Fibroblast of skin of right biceps (primary cell): ENCODE measurements at regions not wholly inside any gene's neighbourhood (a gene's known extent, or its start where the extent isn't known, plus 50 kb on each side); places are given as distances from the start of the nearest gene placed in this dataset.
"Not testable (repeated sequence)": the region's sequence is repeated elsewhere in the genome, so short reads cannot be mapped to it uniquely, and the experiment has no call there.

Experiments
- DNase-seq: peaks from one replicate; pipeline ENCODE4 v3.0.0-alpha.2; 2013

DNA sequence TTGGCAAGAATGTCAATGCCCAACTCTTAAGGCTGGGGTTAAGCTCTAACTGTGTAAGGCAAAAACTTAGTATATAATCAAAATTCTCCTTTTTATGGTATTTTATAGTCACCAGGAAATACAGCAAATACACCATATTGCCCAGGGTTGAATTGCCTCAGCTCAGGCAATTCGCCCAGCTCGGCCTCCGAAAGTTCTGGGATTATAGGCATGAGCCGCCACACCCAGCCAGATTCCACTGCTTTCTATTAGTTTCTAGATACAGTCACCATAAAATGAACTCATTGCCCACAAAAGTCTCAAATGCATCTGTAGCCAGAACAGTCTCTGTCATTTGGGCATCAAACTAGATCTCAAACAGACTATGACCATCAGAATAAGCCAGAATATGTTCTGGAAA is 238.7 kb upstream of the TOX3 start:
- no peak for DNase-seq

DNA sequence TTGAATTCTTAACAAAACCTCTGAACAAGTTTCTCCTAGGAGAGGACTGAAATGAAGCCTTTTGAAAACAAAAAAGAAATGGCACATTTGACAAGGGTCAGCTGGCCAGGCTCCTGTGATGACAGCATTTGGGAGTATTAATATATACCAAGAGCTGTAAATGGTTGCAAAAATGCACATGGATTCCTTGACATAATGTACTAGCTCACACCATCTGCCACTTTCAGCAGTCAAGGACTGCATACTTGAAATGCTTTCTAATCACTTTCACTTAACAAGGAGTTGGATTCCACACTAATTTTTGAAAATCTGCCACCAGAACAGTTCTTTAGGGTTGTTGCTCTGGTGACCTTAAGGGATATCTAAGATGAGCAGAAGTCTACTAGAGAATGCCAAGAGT is 236.7 kb upstream of the TOX3 start:
- DNase-seq: no peak

DNA sequence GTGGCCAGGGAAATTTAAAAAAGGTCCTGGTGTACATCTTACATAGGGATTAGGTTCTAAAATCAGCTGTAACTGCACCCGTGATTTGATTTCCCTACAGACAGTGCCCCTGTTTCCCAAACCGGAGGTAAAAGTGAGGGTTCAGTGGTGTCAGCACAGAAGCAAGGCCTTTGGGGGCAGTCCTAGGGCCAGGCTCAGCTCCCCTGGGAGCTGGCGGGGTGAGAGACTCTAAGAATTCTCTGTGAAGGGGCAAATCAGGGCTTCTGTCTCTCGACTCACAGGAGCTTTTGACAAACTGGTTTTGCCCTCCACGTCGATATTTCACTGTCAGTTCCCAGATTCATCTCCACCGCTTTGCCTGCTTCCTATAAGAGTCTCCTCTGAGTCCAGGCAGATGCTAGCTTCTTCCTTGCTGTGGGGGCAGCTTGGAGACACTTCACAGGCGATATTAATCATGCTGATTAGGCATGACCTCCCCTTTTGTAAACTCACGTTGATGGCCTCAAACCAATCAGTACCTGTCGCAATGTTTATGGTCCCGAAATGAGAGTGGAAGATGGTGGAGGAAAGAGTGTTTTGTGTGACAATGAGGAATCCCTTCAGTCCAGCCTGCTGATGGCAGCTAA is 234.2 kb upstream of the TOX3 start:
- DNase-seq: no peak

DNA sequence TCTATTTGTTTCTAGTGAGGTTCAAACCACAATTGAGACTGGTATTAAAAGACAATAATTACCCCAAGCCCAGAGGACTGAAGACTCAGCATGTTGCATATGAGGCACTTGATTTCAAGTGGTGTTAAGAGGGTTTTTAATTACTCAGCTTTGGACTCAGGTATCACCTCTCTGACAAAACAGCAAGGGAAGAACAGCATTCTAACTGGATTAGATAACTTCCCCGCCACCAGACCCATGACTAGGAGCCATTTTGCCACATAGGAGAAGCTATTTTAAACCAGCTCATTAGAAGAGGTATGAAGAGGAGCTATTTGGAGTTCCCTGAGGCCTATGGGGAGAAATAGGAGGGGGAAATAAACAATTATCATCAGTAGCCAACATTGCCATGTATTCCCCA is 226.1 kb upstream of the TOX3 start:
- DNase-seq: no peak

DNA sequence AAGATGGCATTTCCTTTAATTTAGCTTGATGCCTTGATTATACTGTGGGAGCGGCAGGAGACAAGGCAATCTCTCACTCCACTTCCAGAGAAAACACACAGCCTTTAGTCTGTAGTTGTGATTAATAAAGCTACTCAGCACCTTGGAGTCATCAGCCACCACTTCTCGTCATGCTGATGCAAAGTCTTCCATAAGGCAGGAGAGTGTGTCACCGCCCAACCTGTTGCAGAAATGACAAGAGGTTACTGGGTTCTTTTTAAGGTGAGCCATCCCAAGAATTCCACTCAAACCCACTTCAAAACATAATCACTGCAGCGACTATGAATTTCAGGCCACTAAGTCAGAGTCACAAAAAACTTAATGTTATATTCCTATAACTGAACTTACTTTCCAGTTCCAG is 223.9 kb upstream of the TOX3 start:
- DNase-seq: no peak

DNA sequence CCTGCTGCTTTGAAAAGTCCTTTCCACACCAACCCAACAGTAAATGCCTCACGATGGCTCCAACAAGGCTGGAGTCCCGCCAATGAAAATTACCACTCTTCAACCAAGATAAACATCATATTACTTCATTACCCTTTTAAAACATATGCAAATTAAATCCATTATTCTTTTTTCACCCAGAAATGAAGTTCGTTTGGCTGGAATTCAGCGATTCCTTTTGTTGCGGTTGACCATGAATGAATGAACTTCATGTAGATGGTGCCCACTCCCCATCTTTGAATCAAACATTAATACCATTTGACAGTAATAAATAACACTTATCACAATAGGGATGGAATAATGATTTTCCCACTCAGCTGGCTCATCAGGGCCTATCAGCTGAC is 211.5 kb upstream of the TOX3 start:
- DNase-seq: no peak

DNA sequence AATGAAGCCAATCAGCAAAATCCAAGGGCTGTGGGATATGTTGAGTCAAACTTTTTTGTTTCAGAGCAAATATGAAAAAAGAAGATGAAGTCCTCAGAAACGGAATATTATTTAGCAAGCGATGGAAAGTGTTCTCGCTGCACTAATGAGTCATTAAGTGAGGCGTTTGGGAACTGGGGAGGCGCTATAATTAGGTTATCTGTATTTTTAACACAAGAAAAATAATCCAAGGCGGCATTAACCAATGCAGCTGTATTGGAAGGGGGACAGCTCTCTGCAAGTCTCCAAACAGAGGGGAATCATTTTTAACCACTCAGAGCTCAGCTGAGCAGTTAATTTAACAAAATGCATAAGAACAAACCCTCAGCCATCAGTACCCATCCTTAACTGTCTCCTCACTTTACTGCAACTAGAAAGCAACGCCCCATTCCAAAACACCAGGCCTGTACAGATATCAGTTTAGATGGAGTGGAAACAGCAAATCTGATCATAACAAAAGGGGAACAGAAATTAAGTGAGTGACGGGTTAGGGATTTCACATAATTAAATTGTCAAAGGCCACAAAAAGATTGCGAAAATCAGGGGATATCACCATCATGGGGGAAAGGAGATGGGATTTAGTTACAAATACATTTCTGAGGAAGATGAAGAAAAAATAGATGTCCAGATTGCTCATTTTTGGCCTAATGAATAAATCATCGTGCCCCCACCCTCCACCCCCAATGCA is 211.0 kb upstream of the TOX3 start:
- DNase-seq: no peak

DNA sequence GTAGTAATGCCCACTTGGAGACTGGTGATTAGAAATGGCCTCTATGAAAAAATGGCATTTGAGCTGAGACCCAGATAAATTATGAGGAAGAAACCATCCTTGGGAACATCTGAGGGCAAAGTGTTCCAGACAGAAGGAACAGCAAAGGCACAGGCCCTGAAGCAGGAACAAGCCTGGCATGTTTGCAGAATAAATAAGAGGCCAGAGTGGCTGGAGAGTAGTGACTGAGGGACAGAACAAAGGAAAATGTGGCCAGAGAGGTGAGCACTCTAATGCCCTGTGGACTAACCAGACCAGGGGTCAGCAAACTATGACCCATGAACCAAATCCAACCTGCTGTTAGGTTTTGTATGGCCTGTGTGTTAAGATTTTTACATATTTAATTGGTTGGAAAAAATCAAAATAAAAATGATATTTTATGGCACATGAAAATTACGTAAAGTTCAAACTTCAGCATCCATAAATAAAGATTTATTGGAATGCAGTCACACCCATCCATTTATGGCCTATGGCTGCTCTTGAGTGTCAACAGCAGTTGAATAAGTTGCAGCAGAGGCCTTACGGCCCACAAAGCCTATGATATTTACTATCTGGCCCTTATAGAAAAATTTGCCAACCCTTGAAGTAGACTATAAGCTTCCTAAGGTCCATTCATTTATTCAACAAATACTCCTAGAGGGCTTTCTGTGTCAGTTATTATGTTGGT is 210.0 kb upstream of the TOX3 start:
- DNase-seq: no peak

DNA sequence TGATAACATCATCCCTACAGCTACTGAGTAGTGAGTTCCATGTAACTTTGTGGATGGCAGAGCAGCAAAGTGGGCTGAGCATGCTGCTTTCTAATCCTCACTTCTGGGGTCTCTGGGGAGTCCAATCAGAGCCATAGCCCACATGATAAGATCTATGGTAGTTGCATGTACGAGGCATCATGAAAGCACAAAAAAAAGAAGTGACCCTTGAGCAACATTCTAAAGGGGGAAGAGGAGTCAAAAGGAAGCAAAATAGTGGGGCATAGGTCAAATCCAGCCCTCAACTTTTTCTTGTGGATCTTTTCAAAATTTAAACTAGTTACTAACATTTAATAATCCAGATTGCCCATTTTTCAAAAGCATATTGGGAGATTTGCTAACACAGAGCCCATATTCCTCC is 208.5 kb upstream of the TOX3 start:
- no peak for DNase-seq

DNA sequence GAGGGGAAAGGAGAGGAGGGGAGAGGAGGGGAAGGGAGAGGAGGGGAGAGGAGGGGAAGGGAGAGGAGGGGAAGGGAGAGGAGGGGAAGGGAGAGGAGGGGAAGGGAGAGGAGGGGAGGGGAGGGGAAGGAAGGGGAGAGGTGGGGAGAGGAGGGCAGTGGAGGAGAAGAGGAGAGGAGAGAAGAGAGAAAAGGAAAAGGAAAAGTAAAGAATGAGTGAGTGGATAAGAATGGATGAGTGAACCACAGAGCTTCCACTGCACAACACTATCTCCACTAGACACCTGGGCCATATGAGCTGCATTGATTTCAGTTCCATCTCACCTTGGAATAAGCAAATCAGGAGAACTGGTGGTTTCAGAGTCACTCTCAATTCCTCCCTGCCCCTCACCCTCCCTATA is 204.1 kb upstream of the TOX3 start:
- no peak for DNase-seq

DNA sequence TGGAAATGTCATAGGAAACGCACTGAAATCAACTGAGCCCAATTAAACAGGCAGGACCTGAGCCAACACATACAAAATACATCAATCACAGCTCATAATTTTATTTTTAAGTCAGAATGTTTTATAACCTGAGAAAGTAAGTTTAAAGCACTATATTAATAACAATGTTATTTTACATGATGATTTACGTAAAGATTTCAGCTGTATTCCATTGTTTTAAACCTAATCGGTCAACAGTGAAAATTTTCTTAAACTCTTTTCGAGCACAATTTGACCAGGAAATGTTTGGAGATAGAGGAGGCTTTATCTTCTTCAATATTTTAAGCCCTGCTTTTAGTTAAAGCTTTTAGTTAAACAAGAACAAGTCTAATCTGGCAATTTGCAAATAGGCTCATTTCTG is 201.8 kb upstream of the TOX3 start:
- no peak for DNase-seq

DNA sequence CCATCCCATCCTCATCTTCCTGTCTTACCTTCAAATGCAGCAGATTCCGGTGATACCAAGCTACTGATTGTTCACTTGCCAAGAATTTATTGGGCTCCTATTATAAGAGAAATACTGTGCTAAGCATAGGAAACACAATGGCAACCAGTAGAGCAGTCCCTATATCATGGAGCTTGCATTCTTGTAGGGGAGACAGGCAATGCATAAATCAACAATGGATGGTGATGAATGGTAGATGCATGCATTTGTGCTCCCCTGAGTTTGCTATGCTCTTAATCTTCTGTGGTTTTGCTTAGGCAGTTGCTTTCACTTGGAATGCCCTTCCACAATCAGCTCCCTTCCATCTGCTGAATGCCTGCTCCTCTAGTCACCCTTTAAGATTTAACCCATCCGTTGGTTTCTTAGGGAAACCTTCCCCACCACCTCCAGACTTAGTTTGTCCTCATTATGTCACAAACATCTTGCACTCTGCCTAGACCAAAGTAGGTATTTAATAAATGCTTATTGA is 200.2 kb upstream of the TOX3 start:
- no peak for DNase-seq

DNA sequence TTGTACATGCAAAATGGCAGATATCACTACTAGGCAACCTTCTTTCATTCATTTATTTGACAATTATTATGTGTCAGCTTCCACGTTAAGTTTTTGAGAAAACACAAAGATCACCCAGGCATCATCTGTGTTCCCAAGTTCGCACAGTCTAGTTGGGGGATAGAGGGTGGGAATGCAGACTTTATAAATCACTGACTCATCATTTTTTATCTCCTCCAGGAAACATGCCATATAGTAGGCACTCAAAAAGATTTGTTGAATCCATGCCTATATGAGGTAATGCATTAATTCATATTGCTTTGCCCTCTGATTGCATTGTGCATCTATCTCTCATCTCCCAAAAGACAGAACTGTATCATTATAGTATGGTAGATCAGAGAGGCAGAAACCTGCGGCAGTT is 196.8 kb upstream of the TOX3 start:
- no peak for DNase-seq

DNA sequence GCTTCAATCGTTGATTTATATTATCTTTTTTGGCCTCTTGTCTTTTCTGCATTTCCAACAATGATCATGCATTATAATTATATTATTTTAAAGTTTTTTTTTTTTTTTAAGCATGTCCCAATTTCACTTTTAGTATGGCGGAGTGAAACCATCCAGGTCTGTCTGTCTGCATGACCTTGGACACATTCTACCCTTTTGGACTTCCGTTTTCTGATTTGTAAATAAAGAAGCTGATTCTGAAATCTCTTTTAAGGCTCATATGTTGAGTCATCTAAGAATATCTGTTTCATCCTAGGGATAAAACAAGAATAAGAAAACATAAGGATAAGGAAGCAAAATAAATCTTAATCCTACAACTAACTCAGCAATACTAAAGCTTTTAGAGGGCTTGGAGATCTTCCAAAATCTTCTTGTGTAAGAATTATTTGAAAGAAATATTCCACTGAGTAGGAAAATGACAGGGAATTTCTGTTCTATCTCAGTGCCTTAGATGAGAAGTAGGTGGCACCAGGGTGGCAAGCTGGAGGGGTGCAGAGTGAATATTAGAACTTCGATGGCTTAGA is 195.7 kb upstream of the TOX3 start:
- no peak for DNase-seq

DNA sequence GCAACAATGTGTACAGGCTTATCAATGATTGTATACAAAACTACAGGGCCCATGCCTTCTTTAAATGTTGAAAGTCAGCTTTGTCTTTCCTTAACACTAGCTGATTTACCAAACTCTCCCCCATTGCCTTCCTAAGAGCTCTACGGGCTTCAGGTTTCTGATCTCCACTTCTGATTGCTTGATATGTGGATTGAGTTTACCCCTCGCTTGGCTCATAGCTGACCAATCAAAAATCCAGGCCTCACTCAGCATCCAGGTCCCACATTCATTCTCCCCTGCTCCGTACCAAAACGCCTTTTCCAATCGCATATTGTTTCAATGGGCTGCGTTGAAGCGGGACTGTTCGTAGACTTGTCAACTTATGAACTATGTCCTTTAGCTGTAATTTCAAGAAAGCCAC is 195.1 kb upstream of the TOX3 start:
- no peak for DNase-seq

DNA sequence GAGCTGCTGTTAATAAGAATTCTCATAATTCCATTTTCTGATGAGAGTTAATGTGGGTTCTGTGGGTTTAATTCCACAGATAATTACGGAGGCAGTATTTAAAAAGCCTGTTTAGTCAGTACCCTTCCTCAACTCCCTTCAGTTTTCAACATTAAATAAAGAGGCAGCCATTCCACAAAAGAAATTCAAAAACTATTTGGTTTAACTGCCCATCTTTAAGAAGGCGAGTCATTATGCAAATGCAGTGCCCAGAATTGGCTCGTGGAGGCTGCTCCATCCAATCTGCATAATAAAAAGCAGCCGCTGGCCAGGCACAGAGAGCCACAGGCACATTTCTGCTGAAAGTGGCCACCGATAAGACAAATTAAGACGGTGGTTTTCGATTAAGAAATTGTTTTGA is 194.4 kb upstream of the TOX3 start:
- no peak for DNase-seq

DNA sequence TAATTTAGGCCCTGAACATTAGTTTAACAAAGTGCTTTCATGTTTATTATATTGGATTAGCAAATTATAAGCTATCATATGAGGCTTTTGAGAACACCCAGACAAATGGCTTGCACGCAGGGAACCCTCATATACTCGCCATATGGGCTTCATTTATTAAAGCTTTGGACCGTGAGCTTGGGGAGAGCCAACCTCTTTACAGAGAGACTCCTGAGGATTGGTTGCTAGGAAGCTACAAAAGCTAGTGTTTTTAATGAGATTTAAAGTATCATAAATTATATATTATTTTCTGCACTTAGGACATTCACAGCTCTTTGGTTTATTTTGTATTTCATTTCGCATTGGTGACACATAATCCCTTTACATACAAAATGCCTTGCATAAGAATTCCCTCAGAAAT is 193.8 kb upstream of the TOX3 start:
- DNase-seq: no peak

DNA sequence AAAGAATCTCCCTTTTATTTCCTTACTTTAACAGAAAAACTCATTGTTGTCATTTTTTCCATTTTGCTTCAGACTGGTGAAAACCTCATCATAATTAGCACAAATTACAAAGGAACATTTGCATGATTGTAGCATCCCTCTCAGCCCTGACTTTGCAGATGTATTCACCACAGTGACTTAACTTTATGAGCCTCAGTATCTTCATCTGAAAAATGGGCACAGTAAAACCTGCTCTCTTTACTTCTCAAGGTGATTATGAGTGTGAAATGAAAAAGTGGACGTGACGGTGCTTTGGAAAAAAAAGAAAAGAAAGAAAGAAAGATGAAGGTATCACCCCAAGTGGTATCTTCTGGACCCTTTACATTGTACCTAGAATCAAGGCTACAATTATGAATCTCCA is 193.4 kb upstream of the TOX3 start:
- DNase-seq: no peak

DNA sequence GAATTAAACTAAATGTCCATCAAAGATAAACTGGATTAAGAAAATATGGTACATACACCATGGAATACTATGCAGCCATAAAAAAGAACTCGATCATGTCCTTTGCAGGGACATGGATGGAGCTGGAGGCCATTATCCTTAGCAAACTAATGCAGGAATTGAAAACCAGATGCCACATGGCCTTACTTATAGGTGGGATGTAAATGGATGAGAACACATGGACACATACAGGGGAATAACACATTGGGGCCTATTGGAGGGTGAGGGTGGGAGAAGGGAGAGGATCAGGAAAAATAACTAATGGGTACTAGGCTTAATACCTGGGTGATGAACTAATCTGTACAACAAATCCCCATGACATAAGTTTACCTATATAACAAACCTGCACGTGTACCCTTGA is 192.0 kb upstream of the TOX3 start:
- not testable (repeated sequence) for DNase-seq

DNA sequence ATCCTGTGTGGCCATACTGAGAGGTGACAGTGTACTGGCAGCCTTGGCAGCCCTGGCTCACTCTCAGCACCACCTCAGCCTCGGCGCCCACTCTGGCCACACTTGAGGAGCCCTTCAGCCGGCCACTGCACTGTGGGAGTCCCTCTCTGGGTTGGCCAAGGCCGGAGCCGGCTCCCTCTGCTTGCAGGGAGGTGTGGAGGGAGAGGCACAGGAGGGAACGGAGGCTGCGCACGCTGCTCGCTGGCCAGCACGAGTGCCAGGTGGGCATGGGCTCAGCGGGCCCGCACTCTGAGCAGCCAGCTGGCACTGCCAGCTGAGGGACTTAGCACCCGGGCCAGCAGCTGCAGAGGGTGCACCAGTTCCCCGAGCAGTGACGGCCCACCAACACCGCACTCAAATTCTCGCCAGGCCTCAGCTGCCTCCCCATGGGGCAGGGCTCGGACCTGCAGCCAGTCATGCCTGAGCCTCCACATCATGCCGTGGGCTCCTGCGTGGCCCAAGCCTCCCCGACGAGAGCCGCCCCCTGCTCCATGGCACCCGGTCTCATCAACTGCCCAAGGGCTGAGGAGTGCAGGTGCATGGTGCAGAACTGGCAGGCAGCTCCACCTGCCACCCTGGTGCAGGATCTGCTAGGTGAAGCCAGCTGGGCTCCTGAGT is 184.4 kb upstream of the TOX3 start:
- DNase-seq: no peak

DNA sequence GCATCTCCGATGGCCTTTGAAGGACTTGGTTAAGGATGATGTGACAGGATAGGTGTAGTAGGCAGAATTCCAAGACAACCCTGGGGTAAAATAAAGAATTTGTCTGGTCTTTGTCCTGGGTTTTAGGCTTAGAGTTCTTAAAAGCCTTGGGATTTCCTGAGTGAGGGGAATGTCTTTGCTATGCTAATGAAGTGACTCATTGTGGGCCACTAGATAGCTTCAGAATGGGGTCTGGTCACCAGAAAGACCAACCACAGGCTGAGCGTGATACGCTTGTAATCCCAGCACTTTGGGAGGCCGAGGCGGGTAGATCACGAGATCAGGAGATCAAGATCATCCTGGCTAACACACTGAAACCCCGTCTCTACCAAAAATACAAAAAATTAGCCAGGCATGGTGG is 182.8 kb upstream of the TOX3 start:
- DNase-seq: no peak

DNA sequence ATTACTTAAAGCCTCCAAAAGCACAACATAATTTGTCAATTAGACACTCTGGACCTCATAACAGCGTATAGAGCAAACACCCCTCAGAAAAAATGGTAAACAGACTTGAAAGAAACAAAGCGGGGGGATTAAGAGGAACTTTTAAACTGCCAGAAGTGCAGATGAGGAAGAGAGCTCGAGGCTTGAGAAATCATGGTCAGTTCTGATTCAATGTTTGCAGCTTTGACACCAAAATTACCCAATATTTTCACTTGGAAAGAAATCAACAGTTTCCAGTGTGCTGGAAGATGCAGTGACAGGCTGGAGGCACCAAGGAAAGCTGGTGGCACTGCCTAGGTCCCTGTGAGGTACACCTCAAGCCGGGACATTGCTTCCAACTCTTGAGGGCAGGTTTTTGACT is 180.9 kb upstream of the TOX3 start:
- no peak for DNase-seq

DNA sequence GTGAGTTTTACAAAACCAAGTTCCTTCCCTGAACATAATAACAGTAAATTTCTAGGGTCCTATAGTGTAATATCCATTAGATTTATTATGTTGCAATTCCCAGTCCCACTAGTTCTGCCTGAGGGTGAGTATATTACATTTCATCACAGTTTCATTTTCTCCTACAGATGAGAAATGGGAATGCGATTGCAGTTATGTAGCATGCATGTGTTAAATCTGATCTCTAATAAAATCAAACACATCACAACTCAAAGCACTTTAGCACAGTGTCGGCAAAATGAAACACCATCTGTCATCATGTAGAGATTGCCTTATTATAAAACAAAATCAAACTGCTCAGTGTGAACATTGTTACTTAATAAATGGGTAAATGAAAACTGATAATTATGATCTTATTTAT is 180.5 kb upstream of the TOX3 start:
- DNase-seq: no peak

DNA sequence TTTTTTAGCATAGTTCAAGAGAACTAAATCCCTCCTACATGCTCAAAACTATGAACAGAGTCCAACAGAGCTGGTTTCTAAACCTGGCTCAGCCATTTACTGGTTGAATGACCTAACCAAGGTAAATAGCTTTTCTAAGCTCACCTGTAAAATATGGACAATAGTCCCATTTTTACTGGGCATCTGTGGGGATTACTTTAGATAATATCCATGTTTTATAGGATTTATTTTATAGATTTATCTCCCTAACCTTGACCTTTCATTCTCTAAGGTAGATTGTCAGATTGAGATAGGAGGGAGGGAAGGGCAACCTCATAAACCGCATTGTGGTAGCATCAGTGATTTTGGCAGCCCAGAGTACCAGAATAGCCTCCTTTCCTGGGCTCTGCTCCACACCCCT is 178.5 kb upstream of the TOX3 start:
- no peak for DNase-seq
